GM06990 (cell line): ENCODE measurements at regions not wholly inside any gene's neighbourhood (a gene's known extent, or its start where the extent isn't known, plus 50 kb on each side); places are given as distances from the start of the nearest gene placed in this dataset.

Experiments used
- DNase-seq: peaks from one replicate; pipeline ENCODE4 v3.0.0-alpha.2; 2011; ENCODE audit not compliant: insufficient read length; ENCODE audit errors: extremely low read depth
- H3K27me3 ChIP-seq: replicated peaks from 2 replicates; pipeline ENCODE4 v1.6.0; 2011; ENCODE audit warnings: low read length; ENCODE audit not compliant: control insufficient read depth, insufficient read depth
- H3K36me3 ChIP-seq: 2 replicates; pipeline ENCODE4 v1.5.1; 2011; ENCODE audit warnings: low read length; ENCODE audit not compliant: control insufficient read depth, insufficient read depth
- H3K4me3 ChIP-seq: replicated peaks from 2 replicates; pipeline ENCODE4 v1.5.1; 2011; ENCODE audit warnings: low read depth, mild to moderate bottlenecking, control low read depth, low read length
- CTCF ChIP-seq: IDR thresholded peaks from 2 replicates; pipeline ENCODE4 v1.5.1; 2011; ENCODE audit warnings: low read length, control low read depth, mild to moderate bottlenecking, inconsistent platforms; ENCODE audit not compliant: insufficient read depth, poor library complexity, severe bottlenecking

DNA sequence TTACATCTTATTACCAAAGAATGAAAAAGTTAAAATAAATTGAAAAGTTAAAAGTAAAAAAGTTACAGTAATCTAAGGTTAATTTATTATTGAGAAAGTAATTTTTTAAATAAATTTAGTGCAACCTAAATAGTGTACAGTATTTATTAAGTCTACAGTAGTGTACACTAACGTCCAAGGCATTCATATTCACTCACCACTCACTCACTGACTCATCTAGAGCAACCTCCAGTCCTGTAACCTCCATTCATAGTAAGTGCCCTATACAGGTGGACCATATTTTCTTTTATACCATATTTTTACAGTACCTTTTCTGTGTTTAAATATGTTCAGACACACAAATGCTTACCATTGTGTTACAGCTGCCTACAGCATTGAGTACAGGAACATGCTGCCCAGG, 624.7 kb upstream of the NOX3 start:
- TF ChIP-seq CTCF: no peak
- H3K36me3 ChIP-seq: no peaks in the 10 kb centered on the region
- no peaks in the 10 kb centered on the region for H3K27me3 ChIP-seq
- H3K4me3 ChIP-seq: no peak overlapping the region
- DNase-seq: no peak

GRCh38 chr6:156068881-156069280, 613.2 kb upstream of the NOX3 start:
- TF ChIP-seq CTCF: no peak
- no peak for DNase-seq
- Histone ChIP-seq H3K27me3 (no peaks in the 10 kb centered on the region; the same call in none of the 2 replicates), H3K36me3 (no peaks in the 10 kb centered on the region), H3K4me3 (no peak overlapping the region)

GRCh38 chr6:156065849-156066248, 610.2 kb upstream of the NOX3 start:
- Histone ChIP-seq H3K4me3 (no peak overlapping the region), H3K27me3 (no peaks in the 10 kb centered on the region; the same call in 1 of the 2 replicates), H3K36me3 (no peaks in the 10 kb centered on the region)
- no peak for DNase-seq
- no peak for TF ChIP-seq CTCF

DNA sequence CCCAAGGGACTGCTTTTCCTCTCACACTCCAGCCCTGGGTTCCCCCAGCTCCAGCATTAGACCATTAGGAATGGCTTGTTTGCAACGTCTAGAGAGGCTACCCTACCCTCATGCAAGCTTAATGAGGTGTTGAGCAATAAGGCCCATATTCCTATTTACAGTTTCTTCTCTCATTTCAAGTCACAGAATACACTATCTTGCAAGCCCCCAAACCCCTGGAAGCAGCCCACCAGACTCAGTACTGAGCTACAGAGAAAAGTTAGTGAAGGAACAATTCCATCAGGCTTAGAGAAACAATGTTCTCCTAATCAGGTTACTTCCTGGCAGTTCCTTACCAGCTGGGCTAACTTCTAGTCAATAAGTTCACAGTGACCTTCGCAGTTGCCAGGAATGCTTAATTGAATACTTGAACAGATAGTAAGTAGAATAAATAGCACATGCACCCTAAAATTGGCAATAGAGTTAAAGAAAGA, 606.5 kb upstream of the NOX3 start:
- Histone ChIP-seq H3K36me3 (no peaks in the 10 kb centered on the region), H3K4me3 (no peak overlapping the region)
- TF ChIP-seq CTCF: no peak

DNA sequence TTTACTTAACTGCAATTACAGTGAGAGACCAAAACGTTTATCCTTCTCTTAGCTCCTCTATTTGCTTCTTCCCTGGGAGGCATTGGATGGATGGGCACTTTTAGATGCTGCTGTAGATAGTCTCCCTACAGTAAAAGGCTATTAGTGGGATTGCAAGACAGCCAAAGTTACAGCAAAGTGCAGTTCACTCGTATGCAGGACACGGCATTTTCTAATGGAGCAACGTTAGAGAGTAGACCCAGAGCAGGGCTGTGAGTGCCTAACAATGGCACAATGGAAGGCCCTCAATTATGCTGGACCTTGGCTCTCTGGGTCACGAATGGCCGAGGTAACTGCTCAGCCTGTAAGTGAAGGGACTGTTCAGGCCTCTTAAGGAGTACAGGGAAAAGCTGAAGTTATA, 605.8 kb upstream of the NOX3 start:
- DNase-seq: no peak
- no peaks in the 10 kb centered on the region for H3K36me3 ChIP-seq
- no peaks in the 10 kb centered on the region for H3K27me3 ChIP-seq
- H3K4me3 ChIP-seq: no peak overlapping the region
- TF ChIP-seq CTCF: no peak

More for the DNA sequence above, 606.5 kb upstream of the NOX3 start:
- H3K27me3 ChIP-seq: no peaks in the 10 kb centered on the region
- DNase-seq: no peak

DNA sequence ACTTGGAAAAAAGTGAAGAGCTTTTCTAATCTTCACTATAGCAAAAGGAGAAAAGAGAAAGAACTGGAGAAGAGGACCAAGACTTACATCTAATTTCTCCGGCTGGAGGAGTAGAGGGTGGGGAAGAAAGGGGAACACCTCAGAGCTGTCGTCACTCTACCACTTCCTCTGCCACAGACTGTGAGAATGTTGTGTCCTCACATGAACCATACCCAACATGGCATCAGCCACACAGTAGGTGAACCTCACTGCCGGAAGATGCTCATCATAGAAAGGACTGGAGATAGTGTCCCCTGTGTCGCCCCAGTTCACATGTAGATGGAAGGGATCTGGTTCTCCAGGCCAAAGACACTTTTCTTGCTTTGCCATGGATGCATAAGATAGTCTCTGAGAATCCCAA, 604.4 kb upstream of the NOX3 start:
- H3K36me3 ChIP-seq: no peaks in the 10 kb centered on the region
- DNase-seq: no peak
- TF ChIP-seq CTCF: no peak
- no peak overlapping the region for H3K4me3 ChIP-seq
- H3K27me3 ChIP-seq: no peaks in the 10 kb centered on the region
